ENCODE measurements at regions not wholly inside any gene's neighbourhood (a gene's known extent, or its start where the extent isn't known, plus 50 kb on each side); places are given as distances from the start of the nearest gene placed in this dataset.

DNA sequence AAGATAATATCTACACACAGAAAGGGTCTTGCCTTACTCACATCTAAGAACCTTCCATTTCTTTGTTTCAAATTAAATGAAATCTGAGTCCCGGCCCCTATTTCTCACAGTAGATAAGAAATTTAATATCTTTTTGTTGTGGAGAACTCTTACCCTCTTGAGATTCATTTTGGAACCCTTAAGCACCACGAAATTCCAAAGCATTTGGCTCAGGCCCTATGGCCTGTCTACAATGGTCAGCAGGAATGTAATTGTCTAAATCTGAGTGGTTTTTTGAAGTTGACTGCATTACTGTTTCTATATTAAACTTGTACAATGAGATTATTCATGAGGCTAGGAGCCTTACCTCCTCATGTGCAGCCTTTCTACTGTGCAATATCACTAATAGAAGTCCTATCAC lies 723.3 kb downstream of the TSN start:
- no peaks in the 10 kb centered on the region for H3K36me3 Mint-ChIP-seq (ENCODE audit: insufficient read depth)
- no peak for DNase-seq (ENCODE audit: low spot score, unreplicated experiment)
- TF ChIP-seq, protein P1, sequence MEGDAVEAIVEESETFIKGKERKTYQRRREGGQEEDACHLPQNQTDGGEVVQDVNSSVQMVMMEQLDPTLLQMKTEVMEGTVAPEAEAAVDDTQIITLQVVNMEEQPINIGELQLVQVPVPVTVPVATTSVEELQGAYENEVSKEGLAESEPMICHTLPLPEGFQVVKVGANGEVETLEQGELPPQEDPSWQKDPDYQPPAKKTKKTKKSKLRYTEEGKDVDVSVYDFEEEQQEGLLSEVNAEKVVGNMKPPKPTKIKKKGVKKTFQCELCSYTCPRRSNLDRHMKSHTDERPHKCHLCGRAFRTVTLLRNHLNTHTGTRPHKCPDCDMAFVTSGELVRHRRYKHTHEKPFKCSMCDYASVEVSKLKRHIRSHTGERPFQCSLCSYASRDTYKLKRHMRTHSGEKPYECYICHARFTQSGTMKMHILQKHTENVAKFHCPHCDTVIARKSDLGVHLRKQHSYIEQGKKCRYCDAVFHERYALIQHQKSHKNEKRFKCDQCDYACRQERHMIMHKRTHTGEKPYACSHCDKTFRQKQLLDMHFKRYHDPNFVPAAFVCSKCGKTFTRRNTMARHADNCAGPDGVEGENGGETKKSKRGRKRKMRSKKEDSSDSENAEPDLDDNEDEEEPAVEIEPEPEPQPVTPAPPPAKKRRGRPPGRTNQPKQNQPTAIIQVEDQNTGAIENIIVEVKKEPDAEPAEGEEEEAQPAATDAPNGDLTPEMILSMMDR (IDR thresholded peaks at IDR 0.05; ENCODE audit: unreplicated experiment) = no peak
- no peak overlapping the region for H3K4me3 Mint-ChIP-seq (ENCODE audit: low read depth)
- H3K4me1 Mint-ChIP-seq (ENCODE audit: low read depth) = peaks cover 7% of the 10 kb centered on the region
- H3K27ac Mint-ChIP-seq = no peak overlapping the region
- H3K27me3 Mint-ChIP-seq = no peaks in the 10 kb centered on the region
- H3K9me3 Mint-ChIP-seq (ENCODE audit: low read depth) = no peaks in the 10 kb centered on the region

DNA sequence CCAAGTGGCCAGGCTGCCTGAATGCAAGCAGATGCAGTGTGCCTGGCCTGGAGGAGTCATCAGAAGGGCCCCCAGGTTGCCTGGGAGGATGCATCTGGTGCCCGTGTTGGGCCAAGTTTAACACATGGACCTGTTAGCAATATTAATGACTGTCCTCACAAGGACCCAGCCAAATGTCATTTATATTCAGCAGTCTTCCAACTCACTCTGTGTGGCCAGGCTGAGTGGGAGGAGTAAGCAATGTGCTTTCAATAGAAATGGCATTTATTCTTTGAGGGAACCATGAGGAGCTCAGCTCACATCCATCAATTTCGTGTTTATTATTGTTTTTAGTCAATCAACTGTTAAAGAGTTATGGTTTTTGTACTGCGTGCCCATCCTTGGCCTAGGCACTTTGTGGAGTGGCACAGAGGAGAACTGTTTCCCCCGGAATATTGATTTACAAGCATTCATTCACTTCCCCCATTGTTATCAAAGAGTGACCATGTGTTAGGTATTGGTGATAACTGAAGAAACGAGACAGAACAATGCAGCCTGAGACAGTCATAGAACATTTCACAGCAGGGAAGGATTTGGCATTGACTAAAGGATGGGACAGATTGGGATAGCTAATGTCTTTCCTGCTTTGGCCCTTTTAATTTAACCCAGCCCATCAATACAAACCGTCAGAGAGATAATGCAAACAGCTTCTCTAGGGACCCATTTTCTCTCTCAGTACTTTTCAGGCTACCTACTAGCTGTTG lies 725.2 kb downstream of the TSN start:
- H3K4me3 Mint-ChIP-seq (ENCODE audit: low read depth) = no peak overlapping the region
- DNase-seq (ENCODE audit: low spot score, unreplicated experiment) = no peak
- H3K27ac Mint-ChIP-seq = no peak overlapping the region
- H3K9me3 Mint-ChIP-seq (ENCODE audit: low read depth) = no peaks in the 10 kb centered on the region
- no peaks in the 10 kb centered on the region for H3K36me3 Mint-ChIP-seq (ENCODE audit: insufficient read depth)
- H3K27me3 Mint-ChIP-seq = no peaks in the 10 kb centered on the region
- peaks cover 7% of the 10 kb centered on the region for H3K4me1 Mint-ChIP-seq (ENCODE audit: low read depth)
- TF ChIP-seq, protein P1 (IDR thresholded peaks at IDR 0.05; ENCODE audit: unreplicated experiment) = no peak

DNA sequence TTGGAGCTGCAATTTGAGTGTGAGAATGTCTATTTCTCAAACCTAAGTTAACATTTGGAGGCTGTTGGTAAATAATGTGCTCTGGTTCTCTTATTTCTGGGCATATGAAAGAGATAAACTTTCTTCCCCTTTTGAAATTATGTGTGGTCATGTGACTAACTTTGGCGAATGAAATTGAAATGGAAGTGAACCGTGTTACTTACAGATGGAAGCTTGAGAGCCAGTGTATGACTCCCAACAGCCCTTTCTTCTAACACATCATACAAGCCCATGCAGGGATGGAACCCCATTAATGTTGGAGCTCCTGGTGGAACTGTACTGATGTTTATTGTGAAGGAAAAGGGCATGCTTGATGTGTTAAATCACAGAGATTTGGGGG lies 725.8 kb downstream of the TSN start:
- no peak overlapping the region for H3K4me3 Mint-ChIP-seq (ENCODE audit: low read depth)
- H3K4me1 Mint-ChIP-seq (ENCODE audit: low read depth) = peaks cover 7% of the 10 kb centered on the region
- no peaks in the 10 kb centered on the region for H3K9me3 Mint-ChIP-seq (ENCODE audit: low read depth)
- H3K36me3 Mint-ChIP-seq (ENCODE audit: insufficient read depth) = no peaks in the 10 kb centered on the region
- H3K27ac Mint-ChIP-seq = no peak overlapping the region
- no peak for DNase-seq (ENCODE audit: low spot score, unreplicated experiment)
- no peaks in the 10 kb centered on the region for H3K27me3 Mint-ChIP-seq
- TF ChIP-seq, protein P1 (IDR thresholded peaks at IDR 0.05; ENCODE audit: unreplicated experiment) = no peak

DNA sequence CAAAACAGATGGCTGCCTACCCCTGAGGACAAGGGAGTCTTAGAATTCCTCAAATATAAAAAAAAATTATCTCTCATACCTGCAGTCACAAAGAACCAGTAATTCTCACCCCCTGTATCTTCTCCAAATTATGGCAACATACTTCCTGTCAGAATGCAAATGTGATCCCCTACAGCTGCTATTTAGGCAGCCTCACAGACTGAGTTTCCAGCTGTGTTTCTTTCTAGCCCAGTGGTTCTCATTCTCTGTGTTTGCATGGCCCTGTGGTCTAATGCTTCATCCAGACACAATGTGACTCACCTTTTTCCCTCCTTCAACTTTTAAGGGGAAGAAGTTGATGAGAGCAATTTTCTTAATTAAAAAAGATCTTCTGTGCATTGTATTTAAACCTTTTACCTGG lies 726.3 kb downstream of the TSN start:
- H3K4me1 Mint-ChIP-seq (ENCODE audit: low read depth) = peaks cover 7% of the 10 kb centered on the region
- TF ChIP-seq, protein P1 (IDR thresholded peaks at IDR 0.05; ENCODE audit: unreplicated experiment) = no peak

DNA sequence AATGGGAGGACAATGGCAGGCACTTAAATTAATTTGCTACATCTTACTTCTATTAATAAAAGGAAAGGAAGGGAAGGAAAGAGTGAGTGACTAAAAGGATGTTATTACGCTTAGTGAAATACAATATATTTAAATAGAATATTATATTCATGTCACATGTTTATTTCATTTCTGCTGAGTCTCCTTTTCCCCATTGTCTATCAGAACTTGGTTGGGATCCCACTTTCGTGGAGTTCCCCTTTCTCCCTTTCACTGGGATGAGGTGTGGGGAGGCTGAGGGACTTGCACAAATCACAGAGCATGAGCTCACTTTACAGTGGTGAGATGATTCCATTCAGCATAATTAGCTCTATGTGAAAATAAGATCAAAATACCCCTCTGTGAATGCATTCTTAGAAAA lies 730.6 kb downstream of the TSN start:
- no peak for DNase-seq (ENCODE audit: low spot score, unreplicated experiment)
- Mint-ChIP-seq H3K9me3 (ENCODE audit: low read depth) (no peaks in the 10 kb centered on the region), H3K27me3 (no peaks in the 10 kb centered on the region), H3K4me3 (ENCODE audit: low read depth) (no peak overlapping the region), H3K27ac (no peak overlapping the region), H3K4me1 (ENCODE audit: low read depth) (peaks cover 7% of the 10 kb centered on the region), H3K36me3 (ENCODE audit: insufficient read depth) (no peaks in the 10 kb centered on the region)
- TF ChIP-seq, protein P1 (IDR thresholded peaks at IDR 0.05; ENCODE audit: unreplicated experiment) = no peak

More for the DNA sequence above, 726.3 kb downstream of the TSN start:
- H3K9me3 Mint-ChIP-seq (ENCODE audit: low read depth) = no peaks in the 10 kb centered on the region
- H3K27ac Mint-ChIP-seq = no peak overlapping the region
- H3K36me3 Mint-ChIP-seq (ENCODE audit: insufficient read depth) = no peaks in the 10 kb centered on the region
- H3K4me3 Mint-ChIP-seq (ENCODE audit: low read depth) = no peak overlapping the region
- DNase-seq (ENCODE audit: low spot score, unreplicated experiment) = no peak
- H3K27me3 Mint-ChIP-seq = no peaks in the 10 kb centered on the region
